DMS79 treated with DMSO at 0.1 percent for 48 hours (cell line): ENCODE measurements at regions not wholly inside any gene's neighbourhood (a gene's known extent, or its start where the extent isn't known, plus 50 kb on each side); places are given as distances from the start of the nearest gene placed in this dataset.

Experiments used
- DNase-seq: peaks from one replicate; lab custom pipeline; 2025; lab: John Stamatoyannopoulos, UW

GRCh38 chr2:65499216-65499615, 66.8 kb upstream of the SPRED2 start:
- DNase-seq, result no peak

DNA sequence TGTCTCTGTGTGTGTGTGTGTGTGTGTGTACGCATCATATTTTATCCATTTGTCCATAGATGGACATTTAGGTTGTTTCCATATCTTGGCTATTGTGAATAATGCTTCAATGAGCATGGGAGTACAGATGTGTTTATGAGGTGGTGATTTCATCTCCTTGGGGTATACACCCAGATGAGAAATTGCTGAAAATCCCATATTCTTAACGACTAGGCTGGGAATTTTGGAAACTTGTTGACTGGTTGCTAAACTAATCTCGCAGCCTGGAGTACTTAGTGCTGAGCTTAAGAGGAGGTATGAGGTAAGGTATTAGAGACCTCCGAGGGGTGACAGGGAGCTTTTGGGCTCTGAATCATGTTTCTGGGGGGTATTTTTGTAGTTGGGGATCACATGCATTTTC, 66.0 kb upstream of the SPRED2 start:
- DNase-seq, result no peak

- DNase-seq, result no peak
These were observed 63.0 kb upstream of the SPRED2 start for GRCh38 chr2:65495251-65495877.

- DNase-seq, result no peak
These were observed 61.7 kb upstream of the SPRED2 start for GRCh38 chr2:65494078-65494477.

DNA sequence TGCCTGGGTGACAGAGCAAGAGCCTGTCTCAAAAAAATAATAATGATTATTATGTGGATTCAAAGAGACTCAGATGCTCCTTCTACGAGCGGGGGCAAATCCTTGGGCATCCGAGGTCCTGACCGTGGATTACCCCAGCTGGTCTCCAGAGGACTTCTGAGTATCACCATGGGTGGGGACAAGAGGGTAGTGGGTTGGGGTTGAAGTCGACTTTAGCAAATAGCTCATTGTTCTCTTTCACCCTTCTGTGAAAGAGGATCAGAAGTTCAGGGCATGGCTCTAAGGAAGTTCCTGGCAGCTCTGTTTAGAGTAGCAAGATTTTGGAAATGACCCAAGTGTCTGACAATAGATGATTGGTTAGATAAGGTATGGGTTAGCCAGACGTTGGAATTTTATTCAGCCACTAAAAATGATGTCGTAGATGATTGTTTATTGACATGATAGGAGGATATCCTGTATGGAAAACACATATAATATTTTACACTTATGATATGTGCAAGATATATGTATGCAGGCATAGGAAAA, 59.0 kb upstream of the SPRED2 start:
- DNase-seq, result peak; percentile 36

DNA sequence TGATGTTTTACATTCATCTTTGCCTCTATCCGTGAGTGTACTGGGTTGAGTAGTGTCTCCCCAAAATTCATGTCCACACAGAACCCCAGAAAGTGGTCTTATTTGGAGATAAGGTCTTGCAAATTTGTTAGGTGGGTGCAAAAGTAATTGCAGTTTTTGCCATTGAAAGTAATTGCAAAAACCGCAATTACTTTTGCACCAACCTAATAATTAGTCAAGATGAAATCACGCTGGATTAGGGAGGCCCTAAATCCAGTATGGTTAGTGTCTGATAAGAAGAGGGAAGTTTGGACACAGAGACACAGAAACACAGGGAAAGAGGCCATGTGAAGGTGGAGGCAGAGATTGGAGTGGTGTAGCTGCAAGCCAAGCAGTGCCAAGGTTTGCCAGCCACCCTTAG, 57.8 kb upstream of the SPRED2 start:
- no peak for DNase-seq

GRCh38 chr2:65489269-65489668, 56.9 kb upstream of the SPRED2 start:
- DNase-seq, result no peak

DNA sequence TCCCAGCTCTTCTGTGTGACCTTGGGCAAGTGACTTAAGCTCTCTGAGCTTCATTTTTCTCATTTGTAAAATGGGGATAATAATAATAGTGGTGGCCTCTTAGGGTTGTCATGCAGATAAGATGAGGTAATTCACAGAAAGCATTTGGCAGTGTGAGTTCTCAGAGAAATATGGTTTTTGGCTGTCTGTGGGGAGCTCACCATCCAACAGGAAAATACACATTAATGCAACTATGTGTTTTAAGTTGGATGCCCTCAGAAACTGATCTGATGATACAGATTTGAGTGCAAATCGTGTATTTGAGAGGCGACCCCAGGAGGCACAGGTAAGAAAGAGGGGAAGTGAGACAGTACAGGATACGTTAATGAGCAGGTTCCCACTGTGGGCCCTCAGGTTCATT, 56.1 kb upstream of the SPRED2 start:
- DNase-seq, result no peak

DNA sequence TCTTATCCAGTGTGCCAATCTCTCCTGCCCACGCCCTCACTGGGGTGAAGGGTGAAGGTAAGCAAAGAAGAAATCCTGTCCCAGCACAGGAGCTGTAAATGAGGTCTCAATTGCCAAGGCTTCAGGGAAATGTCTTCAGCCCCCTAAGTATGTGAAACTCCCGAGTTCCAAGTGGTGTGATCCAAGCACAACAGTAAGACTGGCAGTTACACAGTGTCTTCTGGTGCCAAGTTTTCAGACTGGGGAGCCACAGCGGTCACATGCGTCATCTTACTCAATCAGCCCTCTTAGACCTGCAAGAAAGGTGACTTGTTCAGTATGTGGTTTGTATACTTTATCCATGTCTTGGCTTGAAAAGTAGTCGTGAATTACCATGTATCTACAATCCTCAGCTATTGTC, 55.0 kb upstream of the SPRED2 start:
- no peak for DNase-seq

DNA sequence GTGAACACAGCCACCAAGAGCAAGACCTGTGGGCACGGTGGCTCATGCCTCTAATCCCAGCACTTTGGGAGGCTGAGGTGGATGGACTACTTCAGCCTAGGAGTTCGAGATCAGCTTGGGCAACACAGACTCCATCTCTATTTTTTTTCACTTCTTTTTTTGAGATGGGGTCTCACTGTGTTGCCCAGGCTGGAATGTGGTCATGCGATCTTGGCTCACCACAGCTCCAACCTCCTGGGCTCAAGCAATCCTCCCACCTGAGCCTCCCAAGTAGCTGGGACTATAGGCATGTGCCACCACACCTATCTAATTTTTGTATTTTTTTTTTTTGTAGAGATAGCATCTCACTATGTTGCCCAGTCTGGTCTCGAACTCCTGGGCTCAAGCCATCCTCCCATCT, 54.4 kb upstream of the SPRED2 start:
- DNase-seq, result no peak

GRCh38 chr2:65486282-65486681, 53.9 kb upstream of the SPRED2 start:
- DNase-seq, result no peak

GRCh38 chr2:65485839-65486238, 53.4 kb upstream of the SPRED2 start:
- DNase-seq, result no peak

DNA sequence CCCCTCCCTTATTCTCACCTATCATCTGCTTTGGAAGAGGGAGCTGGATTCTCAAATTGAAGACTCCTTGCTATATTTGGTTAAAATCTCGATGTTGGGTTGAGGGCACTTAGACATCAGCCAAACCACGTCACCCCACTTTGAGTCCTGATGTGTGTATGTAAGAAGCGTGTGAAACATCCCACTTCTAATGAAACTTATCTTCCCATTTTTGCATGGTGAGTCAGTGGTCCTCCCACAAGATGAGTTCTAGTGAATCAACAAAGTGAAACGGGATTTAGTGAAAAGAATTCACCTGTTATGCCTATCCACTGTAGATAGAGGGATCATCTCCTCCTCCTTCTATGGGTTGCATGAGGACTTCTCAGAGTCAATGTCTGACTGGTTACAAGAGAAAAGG, 51.4 kb upstream of the SPRED2 start:
- DNase-seq, result no peak

DNA sequence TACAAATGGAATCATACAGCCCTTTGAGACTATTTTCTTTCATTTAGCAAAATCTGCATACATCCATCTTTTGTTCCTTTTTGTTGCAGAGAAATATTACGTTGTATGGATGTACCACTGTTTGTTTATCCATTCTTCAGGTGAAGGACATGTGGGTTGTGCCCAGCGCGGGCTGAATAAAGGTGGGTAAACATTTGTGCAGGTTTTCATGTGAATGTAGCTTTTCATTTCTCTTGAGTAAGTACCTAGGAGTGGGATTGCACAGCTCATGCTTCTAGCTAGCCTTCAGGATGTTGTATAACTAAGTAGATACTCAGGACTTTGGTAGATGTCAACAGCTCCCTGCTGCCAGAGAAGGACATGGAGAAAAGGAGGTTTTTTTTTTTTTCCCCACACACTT, 50.6 kb upstream of the SPRED2 start:
- DNase-seq, result no peak
